KG1 (cell line): ENCODE measurements at regions not wholly inside any gene's neighbourhood (a gene's known extent, or its start where the extent isn't known, plus 50 kb on each side); places are given as distances from the start of the nearest gene placed in this dataset.
"Not testable (repeated sequence)": the region's sequence is repeated elsewhere in the genome, so short reads cannot be mapped to it uniquely, and the experiment has no call there.

Experiments
- DNase-seq: peaks from one replicate; lab custom pipeline; 2025; lab: John Stamatoyannopoulos, UW

GRCh38 chr6:122280105-122281021, 119.1 kb upstream of the HSF2 start:
- DNase-seq, result not testable (repeated sequence)

DNA sequence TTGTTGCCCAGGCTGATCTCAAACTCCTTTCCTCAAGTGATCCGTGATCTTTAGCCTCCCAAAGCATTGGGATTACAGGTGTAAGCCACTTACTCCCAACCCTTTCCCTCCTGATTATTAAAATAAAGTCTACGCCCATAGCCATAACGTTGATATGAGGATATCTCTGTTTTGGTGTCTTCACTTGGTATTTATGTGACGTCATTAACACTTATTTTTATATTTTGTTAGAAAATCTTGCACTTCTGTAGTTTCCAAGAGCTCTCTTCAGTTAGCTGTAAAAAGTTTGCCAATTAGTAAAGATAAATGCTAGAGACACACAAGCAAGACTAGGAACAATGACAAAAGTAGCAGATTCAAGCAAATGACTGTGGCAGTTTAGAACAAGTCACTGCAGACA, 115.6 kb upstream of the HSF2 start:
- no peak for DNase-seq

- DNase-seq, result no peak
Measured at GRCh38 chr6:122284848-122285247, 114.6 kb upstream of the HSF2 start.

GRCh38 chr6:122285292-122285913, 114.0 kb upstream of the HSF2 start:
- DNase-seq, result no peak

DNA sequence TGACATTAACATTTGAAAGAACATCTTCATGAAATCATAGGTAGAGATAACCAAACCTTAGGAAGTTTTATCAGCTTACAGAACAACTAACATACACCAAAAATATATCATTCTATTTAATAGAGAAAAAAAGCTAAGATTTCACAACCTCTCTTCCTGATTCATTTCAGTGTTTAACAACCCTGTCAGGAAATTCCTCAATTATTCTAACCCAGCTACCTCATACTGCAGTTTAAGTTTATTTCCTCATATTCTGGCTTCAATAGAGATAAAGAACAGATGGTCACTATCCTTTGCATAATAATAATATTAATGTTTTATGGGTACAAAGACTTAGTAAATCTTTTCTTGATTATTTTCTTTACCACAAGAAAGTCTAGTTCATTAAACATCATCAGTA, 112.9 kb upstream of the HSF2 start:
- DNase-seq, result no peak

DNA sequence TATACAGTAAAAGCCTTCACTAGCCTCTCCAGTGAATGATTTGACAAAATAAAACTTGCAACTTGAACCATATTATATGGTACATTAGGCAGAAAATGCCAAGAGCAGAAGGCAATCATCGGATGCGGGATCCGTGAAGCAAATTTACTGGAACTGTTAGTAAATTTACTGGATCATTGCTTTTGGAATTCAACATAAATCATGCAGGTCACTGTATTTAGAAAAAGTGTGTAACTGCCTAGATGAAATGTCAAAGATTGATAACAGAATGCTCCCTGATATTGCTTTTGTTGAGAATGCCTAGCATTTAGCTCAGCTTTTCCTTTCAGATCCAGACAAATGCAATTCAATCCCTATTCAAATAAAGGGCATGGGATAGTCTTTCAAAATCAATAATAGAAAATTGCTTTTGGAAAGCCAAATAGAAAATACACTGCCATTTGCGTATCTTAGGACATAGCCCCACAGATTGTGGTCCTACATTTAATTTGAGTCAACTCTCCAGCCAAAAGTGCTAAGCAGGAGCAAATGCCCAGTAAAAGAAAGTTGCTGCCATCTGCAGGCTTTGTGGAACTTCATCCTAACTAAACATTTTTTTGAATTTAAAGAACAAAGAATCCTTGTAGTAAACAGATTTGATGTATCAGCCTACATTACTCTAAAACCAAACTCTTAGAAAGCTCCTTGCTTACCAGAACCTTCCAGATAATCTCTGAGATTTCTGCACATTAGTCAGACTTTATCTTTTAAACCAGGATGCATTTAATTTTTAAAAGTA, 109.5 kb upstream of the HSF2 start:
- DNase-seq, result no peak

DNA sequence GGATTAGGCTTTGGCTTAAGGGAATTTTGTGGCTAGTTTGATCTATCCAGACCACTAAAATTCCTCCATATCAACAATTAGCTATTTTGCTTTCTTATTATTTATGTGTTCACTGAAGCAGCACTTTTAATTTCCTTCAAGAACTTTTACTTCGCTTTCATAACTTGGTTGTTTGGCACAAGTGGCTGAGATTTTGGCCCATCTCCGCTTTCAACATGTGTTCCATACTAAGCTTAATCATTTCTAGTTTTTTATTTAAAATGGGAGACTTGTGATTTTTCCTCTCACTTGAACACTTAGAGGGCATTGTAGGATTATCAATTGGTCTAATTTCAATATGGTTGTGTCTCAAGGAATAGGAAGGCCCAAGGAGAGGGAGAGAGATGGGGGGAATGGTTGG, 102.4 kb upstream of the HSF2 start:
- no peak for DNase-seq

DNA sequence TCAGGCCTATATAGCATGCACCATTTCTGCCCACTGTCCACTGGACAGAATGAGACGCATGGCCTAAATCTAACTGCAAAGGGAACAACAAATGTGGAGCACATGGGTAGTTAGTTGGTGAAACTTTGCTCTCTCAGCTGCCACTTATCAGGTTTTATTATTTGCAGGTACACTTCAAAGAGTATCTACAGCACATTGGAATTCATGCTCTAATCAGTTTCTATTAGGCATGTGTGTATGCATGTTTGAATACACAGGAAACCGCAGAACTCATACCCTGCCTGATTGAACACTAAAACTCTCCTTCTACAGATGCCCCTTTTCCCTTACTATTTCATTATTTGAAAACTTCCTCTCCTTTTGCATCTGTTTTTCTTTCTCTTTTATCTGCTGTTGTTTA, 97.4 kb upstream of the HSF2 start:
- no peak for DNase-seq

DNA sequence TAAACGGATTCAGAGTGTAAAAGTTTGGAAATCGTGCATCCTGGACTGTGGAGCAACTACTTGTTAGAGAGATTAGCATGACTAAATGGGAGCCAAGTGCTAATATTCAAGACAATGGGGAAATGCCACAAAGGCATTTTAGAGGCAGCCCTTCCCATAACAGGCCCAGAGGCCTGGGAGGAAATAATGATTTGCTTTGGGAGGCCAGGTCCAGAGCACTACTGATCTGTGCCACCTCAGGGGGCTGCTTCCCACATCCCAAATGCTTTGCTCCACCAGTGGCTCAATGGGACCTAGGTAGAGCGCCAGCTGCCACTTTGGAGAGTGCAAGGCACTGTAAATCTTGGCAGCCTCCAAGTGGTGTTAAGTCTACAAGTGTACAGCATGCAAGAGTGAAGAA, 91.9 kb upstream of the HSF2 start:
- DNase-seq, result no peak

GRCh38 chr6:122308074-122308473, 91.4 kb upstream of the HSF2 start:
- DNase-seq, result no peak

DNA sequence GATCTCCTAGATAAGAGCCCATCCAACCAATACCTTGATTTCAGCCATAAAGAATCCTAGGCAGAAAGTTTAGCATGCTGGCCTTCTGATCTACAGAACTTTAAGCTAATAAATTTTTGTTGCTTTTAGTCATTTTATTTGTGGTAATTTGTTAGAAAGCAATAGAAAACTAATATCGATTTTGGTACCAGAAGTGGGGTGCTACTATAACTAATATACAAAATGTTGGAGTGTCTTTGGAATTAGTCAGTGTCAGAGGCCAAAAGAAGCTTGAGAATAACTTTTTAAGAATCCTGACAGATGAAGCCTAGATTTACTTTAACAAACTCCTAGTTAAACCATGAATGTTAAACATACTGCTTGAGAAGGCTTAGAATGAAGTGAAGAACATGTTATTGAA, 83.6 kb upstream of the HSF2 start:
- no peak for DNase-seq

DNA sequence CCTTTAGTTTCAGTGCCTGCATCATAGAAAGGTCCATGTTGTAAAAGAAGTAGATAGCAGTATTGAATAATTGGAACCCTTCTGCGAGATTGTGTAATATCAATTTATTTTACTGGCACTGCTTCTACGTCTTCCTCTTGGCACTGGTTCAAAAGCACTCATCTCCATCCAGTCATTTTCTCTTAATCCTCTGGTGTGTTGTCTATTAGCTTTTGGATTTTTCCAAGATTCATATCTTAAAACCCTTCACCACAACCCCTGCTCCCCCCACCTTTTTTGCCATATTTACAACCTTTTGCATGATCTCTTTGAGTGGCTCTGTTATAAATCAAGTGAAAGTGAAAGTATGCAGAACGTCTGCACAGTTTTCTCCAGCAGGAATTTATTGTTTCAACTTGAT, 76.6 kb upstream of the HSF2 start:
- DNase-seq, result no peak

- DNase-seq, result no peak
Measured at GRCh38 chr6:122323361-122323760, 76.1 kb upstream of the HSF2 start.

- DNase-seq, result no peak
Measured at GRCh38 chr6:122330315-122330714, 69.1 kb upstream of the HSF2 start.

GRCh38 chr6:122337645-122338044, 61.8 kb upstream of the HSF2 start:
- DNase-seq, result no peak

GRCh38 chr6:122339661-122340060, 59.8 kb upstream of the HSF2 start:
- DNase-seq, result no peak

DNA sequence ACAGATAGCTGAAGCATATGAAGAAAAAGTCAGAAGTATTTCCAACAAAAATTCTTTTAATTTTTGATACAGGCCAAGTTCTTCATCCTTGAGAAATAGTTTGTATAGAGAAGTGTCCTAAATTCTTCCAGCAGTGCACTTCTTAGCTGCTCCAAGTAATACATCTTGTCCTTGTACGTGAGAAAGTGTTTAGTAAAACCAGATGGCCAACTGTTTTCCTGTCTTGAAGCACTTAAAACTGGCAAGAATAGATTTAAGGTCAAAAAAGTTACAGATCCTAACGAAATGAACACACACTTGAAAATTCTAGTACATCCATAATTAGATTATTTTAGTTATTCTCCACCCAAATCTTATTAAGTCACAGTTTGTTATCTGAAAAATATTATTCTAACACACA, 52.2 kb upstream of the HSF2 start:
- no peak for DNase-seq

DNA sequence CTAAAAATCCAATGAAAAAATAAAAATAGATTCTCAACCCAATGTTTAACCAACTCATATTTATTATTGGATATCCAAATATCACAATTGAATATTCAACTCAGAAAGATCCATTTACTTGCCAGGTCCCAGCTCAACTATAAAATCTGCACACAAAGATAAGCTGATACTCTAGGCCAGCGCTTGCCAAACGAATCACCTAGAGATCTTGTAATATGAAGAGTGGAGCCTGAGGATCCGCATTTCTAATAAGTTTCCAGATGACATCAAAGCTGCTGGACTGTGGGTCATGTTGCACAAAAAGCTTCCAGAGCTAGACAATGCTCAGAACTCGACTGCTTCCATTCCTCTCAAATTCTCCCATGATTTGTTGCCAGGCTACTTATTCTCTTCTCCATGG, 51.7 kb upstream of the HSF2 start:
- no peak for DNase-seq
